Loucy (cell line): ENCODE measurements at regions not wholly inside any gene's neighbourhood (a gene's known extent, or its start where the extent isn't known, plus 50 kb on each side); places are given as distances from the start of the nearest gene placed in this dataset.

ENCODE experiments used
- CTCF ChIP-seq: fragments of 200-600 bp; sonication (generic); conservative IDR thresholded peaks from 2 replicates; pipeline ENCODE4 v1.5.1; 2014; ENCODE audit warnings: mild to moderate bottlenecking, antibody characterized with exemption, low read length
- EZH2phosphoT487 ChIP-seq: fragments of 200-600 bp; IDR thresholded peaks from 2 replicates; pipeline ENCODE4 v1.6.1; 2018; ENCODE audit warnings: antibody characterized with exemption, mild to moderate bottlenecking, moderate library complexity, borderline replicate concordance

- no peak for TF ChIP-seq CTCF
- no peak for TF ChIP-seq EZH2phosphoT487
Measured at GRCh38 chr5:165999693-166000320, 2291.6 kb upstream of the WWC1 start.
